ENCODE measurements at regions not wholly inside any gene's neighbourhood (a gene's known extent, or its start where the extent isn't known, plus 50 kb on each side); places are given as distances from the start of the nearest gene placed in this dataset.

- H3K4me3 ChIP-seq (ENCODE audit: low read depth, low read length): no peak overlapping the region
- TF ChIP-seq, protein P1, sequence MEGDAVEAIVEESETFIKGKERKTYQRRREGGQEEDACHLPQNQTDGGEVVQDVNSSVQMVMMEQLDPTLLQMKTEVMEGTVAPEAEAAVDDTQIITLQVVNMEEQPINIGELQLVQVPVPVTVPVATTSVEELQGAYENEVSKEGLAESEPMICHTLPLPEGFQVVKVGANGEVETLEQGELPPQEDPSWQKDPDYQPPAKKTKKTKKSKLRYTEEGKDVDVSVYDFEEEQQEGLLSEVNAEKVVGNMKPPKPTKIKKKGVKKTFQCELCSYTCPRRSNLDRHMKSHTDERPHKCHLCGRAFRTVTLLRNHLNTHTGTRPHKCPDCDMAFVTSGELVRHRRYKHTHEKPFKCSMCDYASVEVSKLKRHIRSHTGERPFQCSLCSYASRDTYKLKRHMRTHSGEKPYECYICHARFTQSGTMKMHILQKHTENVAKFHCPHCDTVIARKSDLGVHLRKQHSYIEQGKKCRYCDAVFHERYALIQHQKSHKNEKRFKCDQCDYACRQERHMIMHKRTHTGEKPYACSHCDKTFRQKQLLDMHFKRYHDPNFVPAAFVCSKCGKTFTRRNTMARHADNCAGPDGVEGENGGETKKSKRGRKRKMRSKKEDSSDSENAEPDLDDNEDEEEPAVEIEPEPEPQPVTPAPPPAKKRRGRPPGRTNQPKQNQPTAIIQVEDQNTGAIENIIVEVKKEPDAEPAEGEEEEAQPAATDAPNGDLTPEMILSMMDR (IDR thresholded peaks at IDR 0.05; ENCODE audit: low read depth, low read length): no peak
- TF ChIP-seq MYC (IDR thresholded peaks at IDR 0.05; ENCODE audit: low read depth, low read length) (no peak), MAX (IDR thresholded peaks at IDR 0.05; ENCODE audit: low read depth, low read length) (no peak), POLR2A (IDR thresholded peaks at IDR 0.05; ENCODE audit: extremely low read depth, insufficient read length) (no peak)
- no peak for DNase-seq (ENCODE audit: low read depth)
Measured at GRCh38 chr1:17908945-17909344, 153.8 kb downstream of the ACTL8 start.

DNA sequence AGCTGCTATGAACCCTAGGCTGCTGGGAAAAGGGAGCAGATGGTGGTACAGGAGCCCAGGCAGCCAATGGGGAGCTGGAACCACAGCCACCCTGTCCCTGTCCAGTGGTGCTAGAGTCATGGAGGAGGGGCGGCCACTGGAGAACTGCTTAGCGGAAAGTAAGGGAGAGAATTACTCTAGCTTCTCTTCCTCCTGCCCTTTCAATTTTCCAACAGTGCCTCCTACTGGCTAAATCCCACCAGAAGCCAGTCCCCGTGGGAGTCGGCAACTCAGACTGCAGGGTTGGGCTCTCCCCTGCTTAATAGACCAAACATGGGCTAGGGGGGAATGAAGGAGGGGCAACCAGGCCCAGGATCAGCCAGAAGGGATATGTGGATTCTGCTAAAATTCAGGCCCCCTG, 154.5 kb downstream of the ACTL8 start:
- DNase-seq (ENCODE audit: low read depth): peak; percentile 5
- no peak overlapping the region for H3K4me3 ChIP-seq (ENCODE audit: low read depth, low read length)
- TF ChIP-seq, protein P1 (IDR thresholded peaks at IDR 0.05; ENCODE audit: low read depth, low read length): peak; percentile 21
- no peak for TF ChIP-seq MAX (IDR thresholded peaks at IDR 0.05; ENCODE audit: low read depth, low read length)

- no peak overlapping the region for H3K4me3 ChIP-seq (ENCODE audit: low read depth, low read length)
- no peak for DNase-seq (ENCODE audit: low read depth)
- TF ChIP-seq MAX (IDR thresholded peaks at IDR 0.05; ENCODE audit: low read depth, low read length): no peak
- TF ChIP-seq, protein P1 (IDR thresholded peaks at IDR 0.05; ENCODE audit: low read depth, low read length): no peak
Measured at GRCh38 chr1:17911791-17912190, 156.7 kb downstream of the ACTL8 start.

GRCh38 chr1:17912491-17912890, 157.4 kb downstream of the ACTL8 start:
- no peak for DNase-seq (ENCODE audit: low read depth)
- H3K4me3 ChIP-seq (ENCODE audit: low read depth, low read length): no peak overlapping the region

GRCh38 chr1:17913326-17914115, 158.4 kb downstream of the ACTL8 start:
- H3K4me3 ChIP-seq (ENCODE audit: low read depth, low read length): no peak overlapping the region
- TF ChIP-seq, protein P1 (IDR thresholded peaks at IDR 0.05; ENCODE audit: low read depth, low read length): no peak
- no peak for TF ChIP-seq MAX (IDR thresholded peaks at IDR 0.05; ENCODE audit: low read depth, low read length)
- no peak for TF ChIP-seq POLR2A (IDR thresholded peaks at IDR 0.05; ENCODE audit: extremely low read depth, insufficient read length)
- no peak for DNase-seq (ENCODE audit: low read depth)

More at GRCh38 chr1:17912491-17912890, 157.4 kb downstream of the ACTL8 start:
- TF ChIP-seq, protein P1 (IDR thresholded peaks at IDR 0.05; ENCODE audit: low read depth, low read length): no peak
- TF ChIP-seq MYC (IDR thresholded peaks at IDR 0.05; ENCODE audit: low read depth, low read length) (no peak), MAX (IDR thresholded peaks at IDR 0.05; ENCODE audit: low read depth, low read length) (no peak), POLR2A (IDR thresholded peaks at IDR 0.05; ENCODE audit: extremely low read depth, insufficient read length) (no peak)
